SH-SY5Y (cell line): ENCODE measurements at regions not wholly inside any gene's neighbourhood (a gene's known extent, or its start where the extent isn't known, plus 50 kb on each side); places are given as distances from the start of the nearest gene placed in this dataset.

Experiments used
- GATA2 ChIP-seq: IDR thresholded peaks from 2 replicates; pipeline ENCODE4 v1.6.1; 2011; ENCODE audit warnings: mild to moderate bottlenecking, low read depth, low read length
- GATA3 ChIP-seq: IDR thresholded peaks from 2 replicates; pipeline ENCODE4 v1.6.1; 2011; ENCODE audit warnings: low read depth, mild to moderate bottlenecking, low read length, moderate library complexity

- no peak for TF ChIP-seq GATA3
- no peak for TF ChIP-seq GATA2
Observed at GRCh38 chr1:43101061-43101460, 71.0 kb downstream of the EBNA1BP2 start.
